Dermis blood vessel endothelial cell (primary cell): ENCODE measurements at regions not wholly inside any gene's neighbourhood (a gene's known extent, or its start where the extent isn't known, plus 50 kb on each side); places are given as distances from the start of the nearest gene placed in this dataset.

Experiments used
- DNase-seq: peaks from one replicate; pipeline ENCODE4 v3.0.0; 2010

GRCh38 chr11:71356280-71356876 lies 91.8 kb downstream of the DHCR7 start:
- no peak for DNase-seq

- DNase-seq = no peak
These were observed 92.9 kb downstream of the DHCR7 start for GRCh38 chr11:71355281-71355680.

GRCh38 chr11:71354394-71355105 lies 93.6 kb downstream of the DHCR7 start:
- no peak for DNase-seq

- no peak for DNase-seq
These were observed 95.4 kb downstream of the DHCR7 start for GRCh38 chr11:71352748-71353147.

- no peak for DNase-seq
These were observed 96.0 kb downstream of the DHCR7 start for GRCh38 chr11:71352226-71352625.

- DNase-seq = no peak
These were observed 97.2 kb upstream of the SHANK2 start for GRCh38 chr11:71349627-71350026.

GRCh38 chr11:71343828-71344400 lies 91.5 kb upstream of the SHANK2 start:
- no peak for DNase-seq

- peak; percentile 47 for DNase-seq
These were observed 90.8 kb upstream of the SHANK2 start for GRCh38 chr11:71342951-71343827.

GRCh38 chr11:71342116-71342515 lies 89.7 kb upstream of the SHANK2 start:
- no peak for DNase-seq

- DNase-seq = no peak
These were observed 89.2 kb upstream of the SHANK2 start for GRCh38 chr11:71341596-71341995.

- no peak for DNase-seq
These were observed 88.8 kb upstream of the SHANK2 start for GRCh38 chr11:71341173-71341572.

GRCh38 chr11:71340086-71340606 lies 87.8 kb upstream of the SHANK2 start:
- DNase-seq = no peak

- DNase-seq = no peak
These were observed 87.1 kb upstream of the SHANK2 start for GRCh38 chr11:71339396-71339881.

GRCh38 chr11:71338801-71339395 lies 86.5 kb upstream of the SHANK2 start:
- no peak for DNase-seq

- no peak for DNase-seq
These were observed 84.8 kb upstream of the SHANK2 start for GRCh38 chr11:71336996-71337754.

- no peak for DNase-seq
These were observed 84.0 kb upstream of the SHANK2 start for GRCh38 chr11:71336176-71336995.

- DNase-seq = no peak
These were observed 83.0 kb upstream of the SHANK2 start for GRCh38 chr11:71335371-71335770.

- no peak for DNase-seq
These were observed 81.8 kb upstream of the SHANK2 start for GRCh38 chr11:71334191-71334590.

GRCh38 chr11:71333473-71333872 lies 81.1 kb upstream of the SHANK2 start:
- DNase-seq = no peak

GRCh38 chr11:71332447-71332846 lies 80.1 kb upstream of the SHANK2 start:
- DNase-seq = no peak

GRCh38 chr11:71332046-71332445 lies 79.7 kb upstream of the SHANK2 start:
- no peak for DNase-seq
